GM23248 (cell line): ENCODE measurements at regions not wholly inside any gene's neighbourhood (a gene's known extent, or its start where the extent isn't known, plus 50 kb on each side); places are given as distances from the start of the nearest gene placed in this dataset.

Source experiments
- DNase-seq: peaks from one replicate; pipeline ENCODE4 v3.0.0-alpha.2; 2015
- H2AFZ ChIP-seq: fragments of 200-600 bp; sonication (generic); 2 replicates; pipeline ENCODE4 v1.6.1; 2016; ENCODE audit warnings: antibody characterized with exemption
- H3F3A ChIP-seq: fragments of 200-600 bp; sonication (generic); 2 replicates; pipeline ENCODE4 v1.6.1; 2016; ENCODE audit warnings: mild to moderate bottlenecking, antibody characterized with exemption, mixed run types; ENCODE audit not compliant: insufficient read depth
- H3K27ac ChIP-seq: fragments of 200-600 bp; sonication (generic); 2 replicates; pipeline ENCODE4 v1.5.1; 2016; ENCODE audit warnings: mild to moderate bottlenecking
- H3K27me3 ChIP-seq: fragments of 200-600 bp; sonication (generic); replicated peaks from 2 replicates; pipeline ENCODE4 v1.6.1; 2016; ENCODE audit warnings: mild to moderate bottlenecking; ENCODE audit not compliant: insufficient read depth
- H3K36me3 ChIP-seq: fragments of 200-600 bp; sonication (generic); 2 replicates; pipeline ENCODE4 v1.6.1; 2016; ENCODE audit warnings: low read depth, mild to moderate bottlenecking
- H3K4me1 ChIP-seq: fragments of 200-600 bp; sonication (generic); 2 replicates; pipeline ENCODE4 v1.6.1; 2016; ENCODE audit warnings: mild to moderate bottlenecking; ENCODE audit not compliant: insufficient read depth
- H3K4me2 ChIP-seq: fragments of 200-600 bp; sonication (generic); one replicate; pipeline ENCODE4 v1.6.1; 2016; ENCODE audit warnings: mild to moderate bottlenecking; ENCODE audit not compliant: unreplicated experiment
- H3K4me3 ChIP-seq: fragments of 200-600 bp; sonication (generic); 2 replicates; pipeline ENCODE4 v1.5.1; 2016; ENCODE audit warnings: mild to moderate bottlenecking
- H3K79me2 ChIP-seq: fragments of 200-600 bp; sonication (generic); 2 replicates; pipeline ENCODE4 v1.6.1; 2016; ENCODE audit warnings: mild to moderate bottlenecking; ENCODE audit not compliant: insufficient read depth
- H3K9ac ChIP-seq: fragments of 200-600 bp; sonication (generic); 2 replicates; pipeline ENCODE4 v1.6.1; 2016; ENCODE audit warnings: mild to moderate bottlenecking
- H3K9me2 ChIP-seq: fragments of 200-600 bp; sonication (generic); 2 replicates; pipeline ENCODE4 v1.6.1; 2016; ENCODE audit warnings: mixed run types, mild to moderate bottlenecking, moderate library complexity; ENCODE audit not compliant: insufficient read depth
- H3K9me3 ChIP-seq: fragments of 200-600 bp; sonication (generic); one replicate; pipeline ENCODE4 v1.6.1; 2017; ENCODE audit warnings: low read depth
- H4K20me1 ChIP-seq: fragments of 200-600 bp; sonication (generic); 2 replicates; pipeline ENCODE4 v1.6.0; 2016; ENCODE audit not compliant: insufficient read depth
- EZH2 ChIP-seq: fragments of 200-600 bp; sonication (generic); IDR thresholded peaks from 2 replicates; pipeline ENCODE4 v1.6.1; 2018; ENCODE audit warnings: antibody characterized with exemption, mild to moderate bottlenecking; ENCODE audit not compliant: insufficient read depth, poor library complexity, severe bottlenecking
- EZH2phosphoT487 ChIP-seq: fragments of 200-600 bp; sonication (generic); IDR thresholded peaks from 2 replicates; pipeline ENCODE4 v1.6.1; 2018; ENCODE audit warnings: antibody characterized with exemption, moderate library complexity, mild to moderate bottlenecking, low read depth; ENCODE audit not compliant: insufficient read depth
- WGBS, 2 experiments: methylation state at CpG; one replicate each; pipeline ENCODE4 v1.1.6; 2015 to 2017; ENCODE audit warnings: low lambda C conversion rate in 2 of 2, low coverage in 1 of 2; ENCODE audit errors: missing lambda C conversion rate in 2 of 2; 5-methylcytosine and 5-hydroxymethylcytosine counted together
- in situ Hi-C: fragments of 300-500 bp; cut with MboI; formaldehyde crosslinking; loops from 2 replicates; pipeline ENCODE4 v1.15.0; 2020

DNA sequence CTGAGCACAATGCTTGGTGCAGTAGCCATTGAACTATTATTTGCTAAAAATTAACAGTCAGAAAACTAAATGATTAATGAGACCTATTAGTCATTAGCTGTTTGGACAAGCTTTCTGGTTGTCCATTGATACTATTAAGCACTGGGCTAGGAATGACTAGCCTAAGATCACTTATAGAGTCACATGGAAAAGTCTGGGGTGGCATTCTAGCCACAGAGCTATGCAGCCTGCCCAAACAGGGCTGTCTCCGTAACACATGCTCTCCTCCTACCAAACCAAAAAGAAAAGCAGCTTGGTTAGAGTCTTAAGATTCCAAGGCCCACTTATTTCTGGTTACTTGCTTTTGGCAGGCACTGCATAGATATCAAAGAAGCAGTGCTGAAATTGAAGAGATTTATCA, 193.5 kb upstream of the NBEA start:
- H4K20me1 ChIP-seq: no peaks in the 10 kb centered on the region
- 79 to 89% methylated on average over 1 of the region's 1 CpG for WGBS, 2 experiments
- no peak overlapping the region for H3K4me3 ChIP-seq
- no peaks in the 10 kb centered on the region for H3K79me2 ChIP-seq
- H3K36me3 ChIP-seq: no peaks in the 10 kb centered on the region
- 0 out of 2 replicates have a peak, but pooled peaks cover 7% of the 10 kb centered on the region for H3K4me1 ChIP-seq
- H3K4me2 ChIP-seq: no peak overlapping the region
- TF ChIP-seq EZH2phosphoT487 (no peak), EZH2 (no peak)
- H3K9me2 ChIP-seq: no peaks in the 10 kb centered on the region
- H2AFZ ChIP-seq: peak overlapping the region; percentile 73
- in situ Hi-C loops: no loop called here
- 0 out of 2 replicates have a peak, but pooled peaks cover 7% of the 10 kb centered on the region for H3K27me3 ChIP-seq
- H3K27ac ChIP-seq: no peak overlapping the region
- DNase-seq: no peak
- no peak overlapping the region for H3K9ac ChIP-seq
- no peaks in the 10 kb centered on the region for H3K9me3 ChIP-seq
- H3F3A ChIP-seq: no peaks in the 10 kb centered on the region

GRCh38 chr13:34749046-34749445, 193.0 kb upstream of the NBEA start:
- Histone ChIP-seq H3K9ac (no peak overlapping the region), H3K9me3 (no peaks in the 10 kb centered on the region), H3K4me1 (0 out of 2 replicates have a peak, but pooled peaks cover 7% of the 10 kb centered on the region), H3K4me2 (no peak overlapping the region), H3K9me2 (no peaks in the 10 kb centered on the region), H2AFZ (no peak overlapping the region), H3K27me3 (0 out of 2 replicates have a peak, but pooled peaks cover 7% of the 10 kb centered on the region), H3F3A (no peaks in the 10 kb centered on the region), H3K79me2 (no peaks in the 10 kb centered on the region), H3K27ac (no peak overlapping the region), H4K20me1 (no peaks in the 10 kb centered on the region), H3K4me3 (no peak overlapping the region), H3K36me3 (no peaks in the 10 kb centered on the region)
- WGBS, 2 experiments: 84 to 87% methylated on average over 8 of the region's 8 CpGs
- DNase-seq: no peak
- in situ Hi-C loops: no loop called here
- TF ChIP-seq EZH2: no peak
- TF ChIP-seq EZH2phosphoT487: no peak

DNA sequence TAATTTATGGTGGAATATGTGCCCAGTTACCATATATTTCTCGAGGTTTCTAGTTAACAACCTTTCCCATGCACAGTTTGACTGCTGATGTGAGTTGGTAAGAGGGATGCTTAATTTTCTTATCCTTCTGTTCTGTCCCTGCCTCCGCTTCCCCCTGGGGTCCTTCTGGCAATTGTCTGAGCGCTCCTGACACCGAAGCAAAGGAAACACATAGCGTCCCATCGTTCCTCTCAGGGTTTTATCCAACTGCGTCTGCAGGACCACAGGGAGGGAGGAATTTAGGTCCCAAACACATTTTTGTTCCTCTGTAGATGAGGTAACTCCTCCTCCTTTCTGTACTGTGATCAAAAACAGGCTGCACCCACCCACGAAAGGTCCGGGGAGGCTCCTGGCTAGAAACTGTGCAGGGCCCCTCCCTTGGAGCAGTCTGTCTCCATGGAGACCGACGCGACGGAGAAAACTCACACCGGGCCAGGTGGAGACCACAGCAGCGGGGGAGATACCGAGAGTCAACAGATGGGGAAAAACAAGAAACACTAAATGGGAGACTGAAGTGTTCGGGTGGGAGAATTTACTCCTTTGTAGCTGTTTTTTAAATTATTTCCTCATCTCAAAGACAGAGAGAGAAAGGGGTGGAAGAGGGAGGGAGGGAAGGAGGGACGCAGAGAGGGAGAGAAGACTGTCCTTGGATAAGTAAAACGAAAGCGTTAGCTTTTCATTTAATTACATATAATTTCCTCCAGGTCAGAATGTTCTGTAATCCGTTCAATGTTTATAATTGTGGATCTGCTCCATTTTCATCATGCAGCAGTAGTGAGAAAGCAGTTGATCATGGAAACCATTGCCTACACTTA, 191.8 kb upstream of the NBEA start:
- no peak for TF ChIP-seq EZH2
- Histone ChIP-seq H4K20me1 (no peaks in the 10 kb centered on the region), H2AFZ (peak overlapping the region; percentile 77), H3K4me3 (peak overlapping the region; percentile 65), H3K27me3 (0 out of 2 replicates have a peak, but pooled peaks cover 7% of the 10 kb centered on the region), H3K4me1 (0 out of 2 replicates have a peak, but pooled peaks cover 7% of the 10 kb centered on the region), H3K27ac (no peak overlapping the region), H3K9me3 (no peaks in the 10 kb centered on the region), H3K9me2 (no peaks in the 10 kb centered on the region), H3K79me2 (no peaks in the 10 kb centered on the region), H3F3A (no peaks in the 10 kb centered on the region), H3K4me2 (peak overlapping the region; percentile 67), H3K9ac (no peak overlapping the region), H3K36me3 (no peaks in the 10 kb centered on the region)
- peak; percentile 12 for DNase-seq
- in situ Hi-C loops: no loop called here
- 7% methylated on average over 21 of the region's 21 CpGs for WGBS, 2 experiments

- Histone ChIP-seq H3K4me2 (no peak overlapping the region), H3K9ac (no peak overlapping the region), H2AFZ (no peak overlapping the region), H3K9me2 (no peaks in the 10 kb centered on the region), H3K4me3 (no peak overlapping the region), H3F3A (no peaks in the 10 kb centered on the region), H3K4me1 (0 out of 2 replicates have a peak, but pooled peaks cover 7% of the 10 kb centered on the region), H3K79me2 (no peaks in the 10 kb centered on the region), H3K9me3 (no peaks in the 10 kb centered on the region), H4K20me1 (no peaks in the 10 kb centered on the region), H3K27me3 (0 out of 2 replicates have a peak, but pooled peaks cover 7% of the 10 kb centered on the region), H3K36me3 (no peaks in the 10 kb centered on the region), H3K27ac (no peak overlapping the region)
- DNase-seq: no peak
- TF ChIP-seq EZH2 (no peak), EZH2phosphoT487 (no peak)
- in situ Hi-C loops: no loop called here
- 40 to 50% methylated on average over 3 of the region's 3 CpGs for WGBS, 2 experiments
Measured at GRCh38 chr13:34751044-34751443, 191.0 kb upstream of the NBEA start.
